IPS-18a (cell line): ENCODE measurements at regions not wholly inside any gene's neighbourhood (a gene's known extent, or its start where the extent isn't known, plus 50 kb on each side); places are given as distances from the start of the nearest gene placed in this dataset.

Experiments
- H3K27ac ChIP-seq: one replicate; pipeline ENCODE4 v1.5.1; 2013; ENCODE audit warnings: low read length
- H3K27me3 ChIP-seq: one replicate; pipeline ENCODE4 v1.6.1; 2013; ENCODE audit warnings: mild to moderate bottlenecking, low read length; ENCODE audit not compliant: control insufficient read depth, insufficient read depth
- H3K36me3 ChIP-seq: one replicate; pipeline ENCODE4 v1.6.1; 2013; ENCODE audit warnings: low read depth, low read length; ENCODE audit not compliant: control insufficient read depth
- H3K4me1 ChIP-seq: one replicate; pipeline ENCODE4 v1.6.1; 2013; ENCODE audit warnings: low read depth, low read length; ENCODE audit not compliant: control insufficient read depth
- H3K4me3 ChIP-seq: one replicate; pipeline ENCODE4 v1.5.1; 2013; ENCODE audit warnings: low read length
- H3K9ac ChIP-seq: one replicate; pipeline ENCODE4 v1.6.1; 2013; ENCODE audit warnings: mild to moderate bottlenecking, low read length, moderate library complexity
- H3K9me3 ChIP-seq: one replicate; pipeline ENCODE4 v1.6.1; 2013; ENCODE audit warnings: low read depth, low read length; ENCODE audit not compliant: control insufficient read depth

DNA sequence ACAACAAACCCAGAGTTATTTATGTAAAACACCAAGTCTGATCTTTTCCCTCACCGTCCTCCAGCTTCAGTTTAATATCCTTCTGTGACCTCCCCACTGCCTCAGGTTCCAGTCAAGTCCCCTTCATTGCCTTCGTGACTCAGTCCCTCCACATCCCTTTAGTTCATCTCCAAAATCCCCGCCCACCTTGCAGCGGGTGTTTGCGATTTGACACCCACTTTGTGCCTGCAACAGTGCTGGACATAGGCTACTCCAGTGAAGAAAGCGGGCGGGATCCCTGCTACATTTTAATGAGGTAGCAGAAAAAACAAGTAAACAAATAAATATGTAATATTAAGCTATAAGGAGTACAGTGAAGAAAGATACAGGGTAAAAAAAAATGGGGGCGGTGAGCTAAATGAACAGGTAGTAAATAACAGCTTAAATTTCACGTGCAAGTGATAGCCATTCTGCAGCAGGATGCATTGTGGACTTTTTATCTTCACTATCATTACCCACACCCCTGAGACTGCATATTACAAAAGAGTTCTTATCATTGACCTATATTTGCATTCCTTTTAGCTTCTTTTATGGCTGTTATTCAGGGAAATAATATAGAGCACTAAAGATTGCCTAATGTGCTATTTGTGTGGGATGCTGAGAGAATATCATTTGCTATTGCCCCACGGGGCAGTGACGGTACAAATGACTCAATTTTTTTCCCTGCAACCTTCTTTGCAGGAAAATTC lies 222.8 kb upstream of the NUDT4 start:
- Histone ChIP-seq H3K27me3 (no peaks in the 10 kb centered on the region), H3K4me1 (no peaks in the 10 kb centered on the region), H3K27ac (no peak overlapping the region), H3K4me3 (no peak overlapping the region), H3K36me3 (no peaks in the 10 kb centered on the region), H3K9ac (no peak overlapping the region), H3K9me3 (peaks cover 6% of the 10 kb centered on the region)

DNA sequence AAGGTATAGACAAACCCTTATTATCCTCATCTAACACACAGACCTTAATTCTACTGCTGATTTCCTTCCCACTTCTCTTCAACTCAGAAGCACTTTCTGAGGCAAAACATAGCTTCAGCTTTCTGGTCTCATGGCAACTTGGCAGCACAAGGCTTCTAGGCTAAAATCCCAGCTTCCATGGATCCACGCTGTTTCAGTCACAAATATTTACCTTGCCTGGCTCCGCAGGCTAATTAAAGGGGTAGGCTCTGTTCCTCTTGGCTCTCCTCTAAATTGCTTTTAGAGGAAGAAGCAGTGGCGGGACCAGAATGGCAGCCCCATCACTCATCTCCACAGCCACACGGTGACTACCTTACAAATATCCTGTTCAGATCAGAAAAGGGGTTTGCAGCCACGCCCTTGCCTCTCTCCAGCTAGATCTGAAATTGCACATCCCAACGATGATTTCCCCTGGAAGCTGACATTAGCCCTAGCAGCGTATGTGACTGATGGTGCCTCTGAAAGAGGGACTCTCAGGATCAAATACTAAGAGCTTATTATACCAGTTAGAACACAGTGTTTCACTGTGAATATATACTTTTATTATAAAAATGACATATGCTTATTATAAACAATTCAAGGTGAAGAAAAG lies 221.5 kb upstream of the NUDT4 start:
- Histone ChIP-seq H3K36me3 (no peaks in the 10 kb centered on the region), H3K27me3 (no peaks in the 10 kb centered on the region), H3K27ac (no peak overlapping the region), H3K4me3 (no peak overlapping the region), H3K4me1 (no peaks in the 10 kb centered on the region), H3K9ac (no peak overlapping the region), H3K9me3 (peaks cover 6% of the 10 kb centered on the region)

DNA sequence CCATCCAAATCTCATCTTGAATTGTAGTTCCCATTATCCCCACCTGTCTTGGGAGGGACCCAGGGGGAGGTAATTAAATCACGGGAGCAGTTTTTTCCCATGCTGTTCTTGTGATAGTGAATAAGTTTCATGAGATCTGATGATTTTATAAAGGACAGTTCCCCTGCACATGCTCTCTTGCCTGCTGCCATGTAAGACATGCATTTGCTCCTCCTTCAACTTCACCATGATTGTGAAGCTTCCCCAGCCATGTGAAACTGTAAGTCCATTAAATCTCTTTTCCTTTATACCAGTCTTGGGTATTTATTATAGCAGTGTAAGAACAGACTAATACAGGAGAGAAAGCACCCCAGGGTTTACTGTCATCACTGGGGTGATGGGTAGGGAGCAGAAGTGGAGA lies 220.4 kb upstream of the NUDT4 start:
- no peak overlapping the region for H3K4me3 ChIP-seq
- H3K36me3 ChIP-seq, result no peaks in the 10 kb centered on the region
- no peaks in the 10 kb centered on the region for H3K4me1 ChIP-seq
- H3K9ac ChIP-seq, result no peak overlapping the region
- no peak overlapping the region for H3K27ac ChIP-seq
- H3K9me3 ChIP-seq, result peaks cover 6% of the 10 kb centered on the region
- no peaks in the 10 kb centered on the region for H3K27me3 ChIP-seq

DNA sequence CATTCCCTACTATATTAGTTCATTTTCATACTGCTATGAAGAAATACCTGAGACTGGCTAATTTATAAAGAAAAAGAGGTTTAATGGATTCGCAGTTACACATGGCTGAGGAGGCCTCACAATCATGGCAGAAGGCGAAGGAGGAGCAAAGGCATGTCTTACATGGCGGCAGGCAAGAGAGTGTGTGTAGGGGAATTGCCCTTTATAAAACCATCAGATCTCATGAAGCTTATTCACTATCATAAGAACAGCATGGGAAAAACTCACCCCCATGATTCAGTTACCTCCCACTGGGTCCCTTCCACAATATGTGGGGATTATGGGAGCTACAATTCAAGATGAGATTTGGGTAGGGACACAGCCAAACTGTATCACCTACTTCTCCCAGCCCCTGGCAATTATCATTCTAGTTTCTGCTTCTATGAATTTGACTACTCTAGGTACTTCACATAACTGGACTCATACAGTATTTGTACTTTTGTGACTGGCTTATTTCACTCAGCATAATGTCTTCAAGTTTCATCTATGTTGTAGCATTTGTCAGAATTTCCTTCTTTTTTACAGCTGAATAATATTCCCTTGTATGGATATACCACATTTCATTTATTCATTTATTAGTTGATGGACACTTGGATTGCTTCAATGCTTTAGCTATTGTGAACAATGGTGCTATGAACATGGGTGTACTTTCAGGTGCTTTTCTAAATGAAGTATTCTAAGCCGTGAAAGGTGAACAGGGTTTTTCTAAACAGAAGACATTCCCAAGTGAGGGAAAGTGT lies 219.5 kb upstream of the NUDT4 start:
- H3K4me3 ChIP-seq, result no peak overlapping the region
- H3K36me3 ChIP-seq, result no peaks in the 10 kb centered on the region
- no peak overlapping the region for H3K9ac ChIP-seq
- H3K4me1 ChIP-seq, result no peaks in the 10 kb centered on the region
- no peak overlapping the region for H3K27ac ChIP-seq
- H3K27me3 ChIP-seq, result no peaks in the 10 kb centered on the region
- peaks cover 6% of the 10 kb centered on the region for H3K9me3 ChIP-seq

DNA sequence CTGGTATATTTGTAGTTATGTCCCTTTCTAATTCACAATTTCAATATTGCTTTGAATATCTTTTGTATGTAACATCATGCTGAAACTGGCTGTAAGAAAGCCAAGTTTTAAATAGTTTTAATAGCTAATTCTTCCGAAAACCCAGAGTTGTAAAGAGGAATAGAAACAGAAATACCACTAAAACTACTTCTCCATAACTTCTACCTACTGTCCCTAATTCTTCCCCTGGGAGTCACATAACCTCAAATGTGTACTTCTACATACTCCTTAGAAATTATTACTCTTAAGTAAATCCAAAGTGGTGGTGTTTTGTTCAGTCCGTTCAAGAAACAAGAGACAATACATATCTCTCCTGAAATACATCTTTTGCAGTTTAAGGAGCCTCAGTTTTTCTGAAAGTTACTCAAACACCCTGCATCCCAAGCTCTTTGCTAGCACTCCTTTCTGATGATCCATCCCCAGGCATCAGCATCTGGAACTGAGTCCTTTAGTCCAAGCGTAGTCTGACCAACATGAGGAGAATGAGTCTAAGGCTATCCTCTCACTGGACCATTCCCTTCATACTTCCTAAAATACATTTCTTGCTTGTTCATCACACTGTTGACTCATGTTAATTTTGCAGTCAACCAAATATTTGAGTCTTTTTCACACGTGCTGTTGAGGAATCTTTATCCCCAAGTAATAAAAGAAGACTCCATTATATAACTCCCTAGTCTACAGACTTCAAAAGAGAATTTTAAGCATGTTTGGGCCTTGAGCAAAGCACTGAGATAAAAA lies 214.3 kb upstream of the NUDT4 start:
- H3K4me3 ChIP-seq, result no peak overlapping the region
- H3K27ac ChIP-seq, result no peak overlapping the region
- H3K9me3 ChIP-seq, result peaks cover 3% of the 10 kb centered on the region
- H3K9ac ChIP-seq, result no peak overlapping the region
- H3K36me3 ChIP-seq, result no peaks in the 10 kb centered on the region
- H3K4me1 ChIP-seq, result peaks cover 7% of the 10 kb centered on the region
- H3K27me3 ChIP-seq, result peaks cover 18% of the 10 kb centered on the region

DNA sequence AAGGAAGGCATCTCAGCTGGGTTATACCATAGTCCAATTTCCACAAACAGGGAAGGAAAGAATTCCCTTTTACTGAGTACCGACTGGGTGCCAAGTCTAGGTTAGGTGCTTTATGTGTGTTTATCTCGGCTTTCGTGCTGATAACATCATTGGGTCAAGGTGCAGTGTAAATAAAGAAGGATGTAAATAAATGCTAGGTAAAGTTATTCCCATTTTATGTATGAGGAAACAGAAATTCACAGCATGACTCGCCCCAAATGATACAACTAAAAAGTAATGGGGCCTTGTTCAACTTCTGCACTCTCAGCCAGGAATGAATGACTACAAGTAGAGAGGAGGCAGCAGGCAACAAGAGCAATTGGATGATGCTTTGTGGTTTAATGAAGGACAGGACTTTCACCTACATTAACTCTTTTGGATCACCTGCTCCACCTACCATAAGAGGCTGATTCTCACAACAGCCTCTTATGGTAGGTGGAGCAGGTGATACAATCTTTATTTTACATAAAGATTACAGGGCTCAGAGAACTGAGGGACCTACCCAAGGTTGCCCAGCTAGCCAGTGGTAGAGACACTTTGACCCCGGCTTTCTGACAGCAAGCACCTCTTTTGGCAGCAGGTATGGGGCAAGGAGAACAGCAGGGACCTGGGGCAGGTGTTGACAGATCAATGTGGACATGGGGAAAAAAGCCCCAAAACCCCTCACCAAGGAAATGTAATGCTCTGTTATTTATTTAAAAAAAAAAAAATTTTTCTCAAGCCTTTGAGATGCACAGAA lies 213.4 kb upstream of the NUDT4 start:
- no peaks in the 10 kb centered on the region for H3K36me3 ChIP-seq
- H3K27ac ChIP-seq, result no peak overlapping the region
- H3K9ac ChIP-seq, result no peak overlapping the region
- peaks cover 7% of the 10 kb centered on the region for H3K4me1 ChIP-seq
- no peaks in the 10 kb centered on the region for H3K9me3 ChIP-seq
- H3K27me3 ChIP-seq, result peaks cover 27% of the 10 kb centered on the region
- no peak overlapping the region for H3K4me3 ChIP-seq

DNA sequence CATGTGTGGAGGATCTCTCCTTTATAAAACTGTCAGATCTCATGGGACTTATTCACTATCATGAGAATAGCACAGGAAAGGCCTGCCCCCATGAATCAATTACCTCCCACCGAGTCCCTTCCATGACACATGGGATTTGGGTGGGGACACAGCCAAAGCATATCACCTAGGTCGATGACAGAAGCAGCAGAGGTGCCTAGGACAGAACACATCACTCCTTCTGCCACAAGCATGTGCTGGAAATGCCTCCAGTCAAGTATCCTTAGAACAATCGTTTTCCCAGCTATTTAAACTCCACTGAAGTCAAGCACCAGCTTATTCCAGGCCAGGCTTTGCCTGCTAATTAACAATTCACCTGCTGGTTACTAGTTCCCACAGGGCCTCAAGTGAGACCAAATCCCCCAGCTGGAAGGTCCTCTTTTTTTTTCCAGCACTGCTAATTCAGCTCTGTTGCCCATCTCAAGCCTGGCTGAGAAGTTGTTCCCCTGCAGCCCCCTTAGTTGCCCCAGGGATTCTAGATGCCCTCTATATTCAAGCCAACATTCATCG lies 212.3 kb upstream of the NUDT4 start:
- Histone ChIP-seq H3K27ac (no peak overlapping the region), H3K4me1 (peaks cover 7% of the 10 kb centered on the region), H3K36me3 (no peaks in the 10 kb centered on the region), H3K27me3 (peaks cover 27% of the 10 kb centered on the region), H3K9ac (no peak overlapping the region), H3K4me3 (no peak overlapping the region), H3K9me3 (no peaks in the 10 kb centered on the region)

DNA sequence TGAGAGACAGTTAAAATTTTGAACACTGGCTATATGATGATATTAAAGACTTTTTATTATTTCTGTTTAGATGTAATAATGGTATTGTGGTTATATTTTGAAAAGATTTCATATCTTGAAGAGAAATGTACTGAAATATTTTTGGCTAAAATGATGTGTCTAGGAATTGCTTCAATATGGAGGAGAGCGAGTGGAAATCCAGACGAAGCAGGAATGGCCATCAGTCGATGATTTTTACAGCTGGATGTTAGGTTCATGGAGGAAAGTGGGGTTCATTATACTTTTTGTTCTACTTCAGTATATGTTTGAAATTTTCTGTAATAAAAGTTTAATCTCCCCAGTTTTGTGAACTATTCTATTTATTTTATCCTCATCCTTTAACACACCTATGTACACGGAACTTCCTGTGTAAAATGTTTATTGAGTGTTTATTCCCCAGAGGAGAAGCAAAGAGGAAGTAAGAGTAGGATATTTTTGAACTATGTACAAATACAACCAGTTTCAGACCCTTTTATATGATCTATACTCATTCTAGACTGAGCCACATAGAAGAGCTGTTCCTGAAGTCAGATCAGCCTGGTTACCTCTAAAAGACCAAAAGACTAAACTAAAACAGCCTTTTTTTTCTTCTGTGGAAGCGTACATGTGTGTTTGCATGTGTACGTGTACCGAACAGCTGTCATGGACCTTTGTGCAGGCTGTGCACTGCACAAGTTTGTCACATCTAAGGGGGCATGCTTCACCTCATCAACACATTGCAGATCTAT lies 211.0 kb upstream of the NUDT4 start:
- H3K9me3 ChIP-seq, result no peaks in the 10 kb centered on the region
- H3K4me3 ChIP-seq, result no peak overlapping the region
- H3K36me3 ChIP-seq, result no peaks in the 10 kb centered on the region
- peaks cover 27% of the 10 kb centered on the region for H3K27me3 ChIP-seq
- no peak overlapping the region for H3K27ac ChIP-seq
- peaks cover 7% of the 10 kb centered on the region for H3K4me1 ChIP-seq
- H3K9ac ChIP-seq, result no peak overlapping the region

DNA sequence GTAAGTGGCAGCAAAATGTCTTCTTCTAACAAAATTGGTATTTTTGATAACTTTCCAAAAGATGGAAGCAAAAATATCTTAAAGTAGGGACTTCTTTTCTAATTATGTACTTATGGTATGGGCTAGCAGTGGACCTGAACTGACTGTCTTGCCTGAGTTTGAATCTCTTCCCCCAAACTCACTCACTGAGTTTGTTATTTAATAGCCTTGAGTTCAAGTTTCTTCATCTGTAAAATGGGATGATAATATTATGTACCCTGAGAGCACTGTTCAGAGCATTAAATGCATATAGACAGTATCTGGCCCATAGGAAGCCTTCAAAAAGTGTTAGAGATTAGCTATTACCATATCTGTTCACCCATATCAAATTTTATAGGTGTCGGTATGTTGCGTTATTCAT lies 210.4 kb upstream of the NUDT4 start:
- no peak overlapping the region for H3K9ac ChIP-seq
- peak overlapping the region; percentile 52 for H3K4me3 ChIP-seq
- no peak overlapping the region for H3K27ac ChIP-seq
- H3K4me1 ChIP-seq, result peaks cover 7% of the 10 kb centered on the region
- no peaks in the 10 kb centered on the region for H3K9me3 ChIP-seq
- H3K36me3 ChIP-seq, result no peaks in the 10 kb centered on the region
- peaks cover 27% of the 10 kb centered on the region for H3K27me3 ChIP-seq

DNA sequence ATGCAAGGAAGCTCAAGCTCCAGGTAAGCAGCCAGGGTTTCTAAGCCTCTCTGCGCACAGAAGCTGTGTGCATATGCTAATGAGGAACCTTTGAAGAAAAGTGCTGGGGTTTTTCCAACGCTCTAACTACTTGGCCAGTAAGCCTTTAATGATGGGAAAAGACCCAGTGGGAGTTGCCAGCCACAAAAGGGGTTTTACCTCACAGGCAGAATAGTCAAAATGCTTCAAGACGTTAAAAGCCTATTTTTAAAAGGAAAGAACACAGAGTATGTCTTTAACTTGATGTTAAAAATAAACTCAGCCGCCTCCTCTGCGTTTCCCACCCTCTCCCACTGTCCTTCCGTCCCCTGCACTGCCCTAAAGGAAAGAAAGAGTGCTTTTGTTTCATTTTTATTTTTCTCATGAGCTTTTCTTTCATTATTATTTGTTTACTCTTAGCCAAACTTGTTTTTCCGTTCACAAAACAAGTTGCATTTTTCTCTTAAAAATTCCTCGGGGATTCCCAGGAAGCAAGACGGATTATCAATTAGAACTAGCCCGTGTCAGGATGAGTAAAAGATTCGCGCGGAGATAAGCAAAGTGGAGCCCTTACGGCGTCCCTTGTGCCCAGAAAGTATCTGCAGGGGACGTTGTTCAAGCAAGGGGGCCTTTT lies 209.8 kb upstream of the NUDT4 start:
- no peaks in the 10 kb centered on the region for H3K9me3 ChIP-seq
- peaks cover 27% of the 10 kb centered on the region for H3K27me3 ChIP-seq
- H3K27ac ChIP-seq, result no peak overlapping the region
- H3K4me3 ChIP-seq, result peak overlapping the region; percentile 52
- peaks cover 7% of the 10 kb centered on the region for H3K4me1 ChIP-seq
- H3K36me3 ChIP-seq, result no peaks in the 10 kb centered on the region
- no peak overlapping the region for H3K9ac ChIP-seq
